ENCODE measurements at regions not wholly inside any gene's neighbourhood (a gene's known extent, or its start where the extent isn't known, plus 50 kb on each side); places are given as distances from the start of the nearest gene placed in this dataset.

DNA sequence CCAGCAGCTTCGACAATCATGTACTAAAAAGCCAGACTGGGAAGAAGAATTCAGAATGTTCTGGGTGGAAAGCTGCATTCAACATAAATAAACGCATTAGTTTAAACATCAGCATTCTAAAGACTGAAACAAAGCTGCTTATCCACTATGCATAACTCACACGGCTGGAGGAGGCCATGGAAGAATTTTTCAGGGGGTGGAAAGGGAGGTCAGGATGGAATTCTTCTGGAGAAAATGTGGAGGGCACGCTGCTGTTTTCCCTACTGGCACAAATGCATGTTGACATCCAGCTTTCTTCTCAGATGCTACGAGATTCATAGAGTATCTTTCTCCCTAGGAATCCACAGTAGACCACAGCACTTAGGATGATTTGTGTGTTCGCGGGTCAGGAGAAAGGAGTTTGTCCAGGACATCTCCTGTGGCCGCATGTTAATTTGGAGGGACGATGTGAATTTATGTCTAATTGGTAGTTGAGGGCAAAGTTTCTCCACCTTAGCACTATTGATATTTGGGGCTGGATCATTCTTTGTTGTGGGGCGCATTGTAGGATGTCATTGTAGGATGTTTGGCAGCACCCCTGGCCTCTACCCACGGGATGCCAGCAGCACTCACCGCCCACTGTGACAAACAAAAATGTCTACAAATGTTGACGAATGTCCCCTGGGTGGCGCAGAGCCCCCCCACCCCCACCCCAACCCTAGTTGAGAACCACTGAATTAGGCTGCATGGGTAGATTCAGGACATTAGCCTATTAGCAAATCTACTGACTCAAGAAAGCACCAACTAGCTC, 86.5 kb upstream of the KAZN start:
- intact Hi-C loops (cut with micrococcal nuclease), result no loop called here
- no peak for DNase-seq
- Histone ChIP-seq H3K4me3 (ENCODE audit: low read length) (no peak overlapping the region), H3K27ac (ENCODE audit: low read depth, low read length) (no peak overlapping the region), H3K4me1 (ENCODE audit: control insufficient read depth in 2 of 2, insufficient read depth in 2 of 2, low read length in 2 of 2) (no peaks in the 10 kb centered on the region), H3K9me3 (ENCODE audit: control insufficient read depth in 2 of 3, low read length in 3 of 3) (no peaks in the 10 kb centered on the region), H3K27me3 (ENCODE audit: control insufficient read depth in 2 of 2, insufficient read depth in 2 of 2, low read length in 2 of 2) (no peaks in the 10 kb centered on the region), H3K36me3 (ENCODE audit: control insufficient read depth in 2 of 3, insufficient read depth in 3 of 3, low read length in 3 of 3) (no peaks in the 10 kb centered on the region)
- CTCF ChIA-PET, result no interaction called here
- POLR2A ChIA-PET, result no interaction called here
- Mint-ChIP-seq H3K27me3 (peaks cover 0 to 12% (median 5%) of the 10 kb centered on the region in 5 donors), H3K36me3 (no peaks in the 10 kb centered on the region), H3K4me1 (no peaks in the 10 kb centered on the region), H3K27ac (no peak overlapping the region), H3K4me3 (no peak overlapping the region), H3K9me3 (peaks cover 0 to 2% (median 0%) of the 10 kb centered on the region in 11 donors)
- ATAC-seq, result no peak

DNA sequence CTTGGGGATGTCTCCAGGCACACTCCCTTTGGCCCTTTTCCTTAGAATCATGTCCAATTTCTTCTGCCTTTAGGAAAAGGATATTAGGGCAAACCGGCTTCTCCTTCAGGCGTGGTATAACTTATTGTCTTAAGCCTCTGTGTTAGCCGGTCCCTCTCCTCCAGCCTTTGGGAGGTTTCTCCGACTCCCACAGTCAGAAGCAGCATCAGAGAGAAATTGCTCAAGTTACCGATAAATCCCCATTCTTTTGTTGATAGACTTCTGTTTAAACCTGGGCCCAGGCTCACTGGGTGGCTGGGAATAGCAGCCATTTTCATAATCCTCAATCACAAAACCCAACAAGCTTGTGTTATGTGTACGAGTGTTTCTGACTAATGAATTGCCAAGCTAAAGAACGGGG, 85.4 kb upstream of the KAZN start:
- intact Hi-C loops (cut with micrococcal nuclease), result no loop called here

DNA sequence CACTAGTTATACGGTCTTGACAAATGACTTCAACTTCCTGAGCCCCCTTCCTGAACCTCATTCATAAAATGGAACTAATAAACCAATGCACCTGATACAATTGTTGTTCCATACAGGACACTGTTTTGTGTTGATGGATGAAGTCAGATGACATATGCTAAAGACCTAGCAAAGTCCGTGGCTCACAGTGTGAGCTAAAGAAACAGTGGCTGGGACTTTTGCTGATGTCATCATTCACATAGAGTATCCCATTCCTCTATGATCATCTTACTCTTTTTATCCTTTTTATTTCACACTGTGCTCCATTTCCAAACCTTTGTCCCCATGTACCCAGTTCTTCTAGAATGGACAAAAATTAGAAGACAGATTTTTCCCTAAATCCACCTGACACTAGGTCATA, 83.7 kb upstream of the KAZN start:
- Histone ChIP-seq H3K27ac (ENCODE audit: low read depth, low read length) (no peak overlapping the region), H3K36me3 (ENCODE audit: control insufficient read depth in 2 of 3, insufficient read depth in 3 of 3, low read length in 3 of 3) (no peaks in the 10 kb centered on the region), H3K27me3 (ENCODE audit: control insufficient read depth in 2 of 2, insufficient read depth in 2 of 2, low read length in 2 of 2) (no peaks in the 10 kb centered on the region), H3K9me3 (ENCODE audit: control insufficient read depth in 2 of 3, low read length in 3 of 3) (no peaks in the 10 kb centered on the region), H3K4me1 (ENCODE audit: control insufficient read depth in 2 of 2, insufficient read depth in 2 of 2, low read length in 2 of 2) (no peaks in the 10 kb centered on the region), H3K4me3 (ENCODE audit: low read length) (no peak overlapping the region)
- intact Hi-C loops (cut with micrococcal nuclease), result no loop called here
- Mint-ChIP-seq H3K27me3 (peaks cover 0 to 13% (median 7%) of the 10 kb centered on the region in 5 donors), H3K27ac (no peak overlapping the region), H3K9me3 (peaks cover 0 to 2% (median 0%) of the 10 kb centered on the region in 11 donors), H3K36me3 (no peaks in the 10 kb centered on the region), H3K4me1 (no peaks in the 10 kb centered on the region), H3K4me3 (no peak overlapping the region)
- POLR2A ChIA-PET, result no interaction called here
- CTCF ChIA-PET, result interaction anchor here (0.6 kb wide), 1 partner anchor 70 kb away, joined by 3 read pairs; no protein-coding TSS in a partner anchor
- DNase-seq (no peak), ATAC-seq (no peak)

More for the DNA sequence above, 85.4 kb upstream of the KAZN start:
- Histone ChIP-seq H3K27ac (ENCODE audit: low read depth, low read length) (no peak overlapping the region), H3K4me3 (ENCODE audit: low read length) (no peak overlapping the region), H3K4me1 (ENCODE audit: control insufficient read depth in 2 of 2, insufficient read depth in 2 of 2, low read length in 2 of 2) (no peaks in the 10 kb centered on the region), H3K9me3 (ENCODE audit: control insufficient read depth in 2 of 3, low read length in 3 of 3) (no peaks in the 10 kb centered on the region), H3K36me3 (ENCODE audit: control insufficient read depth in 2 of 3, insufficient read depth in 3 of 3, low read length in 3 of 3) (no peaks in the 10 kb centered on the region), H3K27me3 (ENCODE audit: control insufficient read depth in 2 of 2, insufficient read depth in 2 of 2, low read length in 2 of 2) (no peaks in the 10 kb centered on the region)
- Mint-ChIP-seq H3K27me3 (peaks cover 0 to 12% (median 5%) of the 10 kb centered on the region in 5 donors), H3K9me3 (peaks cover 0 to 2% (median 0%) of the 10 kb centered on the region in 11 donors), H3K27ac (no peak overlapping the region), H3K4me1 (no peaks in the 10 kb centered on the region), H3K4me3 (no peak overlapping the region), H3K36me3 (no peaks in the 10 kb centered on the region)
- no peak for DNase-seq
- ChIA-PET CTCF (no interaction called here), POLR2A (no interaction called here)
- ATAC-seq, result no peak

DNA sequence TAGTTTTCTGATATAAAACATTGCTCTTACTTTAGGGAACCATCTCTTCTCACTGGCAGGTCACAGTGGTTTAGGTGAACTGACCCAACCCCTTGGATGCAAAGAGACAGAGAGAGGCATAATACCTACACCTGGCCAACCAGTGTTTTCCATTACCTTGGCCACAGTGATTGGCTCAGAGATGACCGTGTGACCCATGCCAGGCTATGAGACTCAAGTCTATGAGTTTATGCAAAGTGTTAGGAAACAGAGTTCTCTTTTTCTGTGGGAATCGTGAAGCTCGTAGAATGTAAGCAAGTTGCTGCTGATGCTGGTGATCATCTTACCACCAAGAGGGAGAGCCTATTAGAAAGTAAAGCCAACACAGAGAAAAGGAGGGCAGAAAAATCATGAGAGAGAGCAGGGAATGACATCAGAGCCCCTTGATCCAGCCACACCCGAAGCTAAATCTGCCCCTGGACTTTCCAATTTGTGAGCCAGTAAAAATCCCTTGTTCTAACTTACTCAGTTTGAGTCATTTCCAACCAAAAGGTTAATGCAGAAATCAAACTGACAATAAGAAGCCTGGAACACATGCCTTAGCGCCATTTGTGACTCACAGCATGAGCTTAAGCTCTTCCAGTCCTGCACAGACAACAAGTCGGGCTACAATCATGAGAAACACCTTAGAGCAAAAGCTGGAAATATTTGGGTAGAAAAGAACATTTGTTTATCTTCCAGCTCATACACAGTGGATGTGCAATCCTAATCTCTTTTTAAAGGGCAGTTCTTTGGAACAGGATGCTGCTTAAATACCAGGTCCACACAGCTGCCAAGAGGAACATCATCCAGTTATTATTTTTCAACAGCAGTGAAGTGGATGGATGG, 81.3 kb upstream of the KAZN start:
- POLR2A ChIA-PET, result no interaction called here
- Histone ChIP-seq H3K27me3 (ENCODE audit: control insufficient read depth in 2 of 2, insufficient read depth in 2 of 2, low read length in 2 of 2) (no peaks in the 10 kb centered on the region), H3K4me3 (ENCODE audit: low read length) (no peak overlapping the region), H3K36me3 (ENCODE audit: control insufficient read depth in 2 of 3, insufficient read depth in 3 of 3, low read length in 3 of 3) (no peaks in the 10 kb centered on the region), H3K4me1 (ENCODE audit: control insufficient read depth in 2 of 2, insufficient read depth in 2 of 2, low read length in 2 of 2) (no peaks in the 10 kb centered on the region), H3K9me3 (ENCODE audit: control insufficient read depth in 2 of 3, low read length in 3 of 3) (no peaks in the 10 kb centered on the region), H3K27ac (ENCODE audit: low read depth, low read length) (no peak overlapping the region)
- no peak for ATAC-seq
- H3K36me3 Mint-ChIP-seq, result no peaks in the 10 kb centered on the region
- H3K4me3 Mint-ChIP-seq, result no peak overlapping the region
- H3K4me1 Mint-ChIP-seq, result no peaks in the 10 kb centered on the region
- no peak overlapping the region for H3K27ac Mint-ChIP-seq
- CTCF ChIA-PET, result no interaction called here
- peaks cover 0 to 2% (median 0%) of the 10 kb centered on the region in 11 donors for H3K9me3 Mint-ChIP-seq
- intact Hi-C loops (cut with micrococcal nuclease), result no loop called here
- peaks cover 0 to 20% (median 6%) of the 10 kb centered on the region in 5 donors for H3K27me3 Mint-ChIP-seq
- no peak for DNase-seq

DNA sequence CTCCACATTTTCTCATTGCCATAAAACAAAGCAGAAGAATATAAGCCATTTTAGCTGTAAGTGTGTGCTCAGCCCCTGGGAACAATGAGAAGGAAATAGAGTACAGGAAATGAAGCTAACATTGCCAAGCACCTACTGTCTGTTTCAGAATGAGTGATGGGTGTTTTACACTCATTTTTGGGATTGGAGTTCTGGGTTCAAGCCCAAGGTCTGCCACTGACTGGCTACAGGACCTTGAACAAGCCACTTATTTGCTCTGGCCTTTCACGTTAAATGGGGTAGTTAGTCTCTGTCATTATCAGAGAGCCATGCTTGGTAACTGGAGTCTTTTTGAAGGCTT, 80.7 kb upstream of the KAZN start:
- H3K27ac Mint-ChIP-seq, result no peak overlapping the region
- H3K4me1 Mint-ChIP-seq, result no peaks in the 10 kb centered on the region
- intact Hi-C loops (cut with micrococcal nuclease), result no loop called here
- ATAC-seq (no peak), DNase-seq (no peak)
- H3K27me3 Mint-ChIP-seq, result peaks cover 0 to 20% (median 6%) of the 10 kb centered on the region in 5 donors
- ChIA-PET CTCF (no interaction called here), POLR2A (no interaction called here)
- Histone ChIP-seq H3K9me3 (ENCODE audit: control insufficient read depth in 2 of 3, low read length in 3 of 3) (no peaks in the 10 kb centered on the region), H3K4me3 (ENCODE audit: low read length) (no peak overlapping the region), H3K4me1 (ENCODE audit: control insufficient read depth in 2 of 2, insufficient read depth in 2 of 2, low read length in 2 of 2) (no peaks in the 10 kb centered on the region), H3K36me3 (ENCODE audit: control insufficient read depth in 2 of 3, insufficient read depth in 3 of 3, low read length in 3 of 3) (no peaks in the 10 kb centered on the region), H3K27me3 (ENCODE audit: control insufficient read depth in 2 of 2, insufficient read depth in 2 of 2, low read length in 2 of 2) (no peaks in the 10 kb centered on the region), H3K27ac (ENCODE audit: low read depth, low read length) (no peak overlapping the region)
- no peaks in the 10 kb centered on the region for H3K36me3 Mint-ChIP-seq
- no peak overlapping the region for H3K4me3 Mint-ChIP-seq
- H3K9me3 Mint-ChIP-seq, result peaks cover 0 to 2% (median 0%) of the 10 kb centered on the region in 11 donors

DNA sequence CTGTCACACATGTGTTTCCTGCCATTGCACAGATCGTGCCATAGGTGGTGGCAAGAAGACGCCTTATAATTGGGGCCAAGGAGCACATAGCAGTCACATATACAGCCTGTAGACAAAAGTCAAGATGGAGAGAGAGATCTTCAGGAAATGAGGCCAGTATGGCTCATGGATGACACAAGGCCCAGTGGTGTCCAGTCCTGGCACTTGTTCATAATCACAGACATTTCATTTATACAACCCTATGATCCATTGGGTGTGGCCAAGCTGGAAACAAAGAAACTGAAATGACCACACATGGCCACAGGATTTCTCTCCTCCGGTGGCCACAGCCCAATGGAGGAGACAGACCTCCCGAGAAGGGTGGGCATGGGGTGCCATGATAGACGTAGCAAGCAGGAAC, 78.5 kb upstream of the KAZN start:
- Mint-ChIP-seq H3K27me3 (peaks cover 0 to 16% (median 6%) of the 10 kb centered on the region in 5 donors), H3K36me3 (no peaks in the 10 kb centered on the region), H3K4me3 (no peak overlapping the region), H3K9me3 (peaks cover 0 to 2% (median 0%) of the 10 kb centered on the region in 11 donors), H3K27ac (no peak overlapping the region), H3K4me1 (no peaks in the 10 kb centered on the region)
- ATAC-seq (no peak), DNase-seq (no peak)
- ChIA-PET POLR2A (no interaction called here), CTCF (no interaction called here)
- Histone ChIP-seq H3K4me1 (ENCODE audit: control insufficient read depth in 2 of 2, insufficient read depth in 2 of 2, low read length in 2 of 2) (no peaks in the 10 kb centered on the region), H3K36me3 (ENCODE audit: control insufficient read depth in 2 of 3, insufficient read depth in 3 of 3, low read length in 3 of 3) (no peaks in the 10 kb centered on the region), H3K27ac (ENCODE audit: low read depth, low read length) (no peak overlapping the region), H3K4me3 (ENCODE audit: low read length) (no peak overlapping the region), H3K9me3 (ENCODE audit: control insufficient read depth in 2 of 3, low read length in 3 of 3) (no peaks in the 10 kb centered on the region), H3K27me3 (ENCODE audit: control insufficient read depth in 2 of 2, insufficient read depth in 2 of 2, low read length in 2 of 2) (no peaks in the 10 kb centered on the region)
- intact Hi-C loops (cut with micrococcal nuclease), result no loop called here

All from naive thymus-derived CD4-positive, alpha-beta T cell (primary cell).